ENCODE measurements at regions not wholly inside any gene's neighbourhood (a gene's known extent, or its start where the extent isn't known, plus 50 kb on each side); places are given as distances from the start of the nearest gene placed in this dataset.

DNA sequence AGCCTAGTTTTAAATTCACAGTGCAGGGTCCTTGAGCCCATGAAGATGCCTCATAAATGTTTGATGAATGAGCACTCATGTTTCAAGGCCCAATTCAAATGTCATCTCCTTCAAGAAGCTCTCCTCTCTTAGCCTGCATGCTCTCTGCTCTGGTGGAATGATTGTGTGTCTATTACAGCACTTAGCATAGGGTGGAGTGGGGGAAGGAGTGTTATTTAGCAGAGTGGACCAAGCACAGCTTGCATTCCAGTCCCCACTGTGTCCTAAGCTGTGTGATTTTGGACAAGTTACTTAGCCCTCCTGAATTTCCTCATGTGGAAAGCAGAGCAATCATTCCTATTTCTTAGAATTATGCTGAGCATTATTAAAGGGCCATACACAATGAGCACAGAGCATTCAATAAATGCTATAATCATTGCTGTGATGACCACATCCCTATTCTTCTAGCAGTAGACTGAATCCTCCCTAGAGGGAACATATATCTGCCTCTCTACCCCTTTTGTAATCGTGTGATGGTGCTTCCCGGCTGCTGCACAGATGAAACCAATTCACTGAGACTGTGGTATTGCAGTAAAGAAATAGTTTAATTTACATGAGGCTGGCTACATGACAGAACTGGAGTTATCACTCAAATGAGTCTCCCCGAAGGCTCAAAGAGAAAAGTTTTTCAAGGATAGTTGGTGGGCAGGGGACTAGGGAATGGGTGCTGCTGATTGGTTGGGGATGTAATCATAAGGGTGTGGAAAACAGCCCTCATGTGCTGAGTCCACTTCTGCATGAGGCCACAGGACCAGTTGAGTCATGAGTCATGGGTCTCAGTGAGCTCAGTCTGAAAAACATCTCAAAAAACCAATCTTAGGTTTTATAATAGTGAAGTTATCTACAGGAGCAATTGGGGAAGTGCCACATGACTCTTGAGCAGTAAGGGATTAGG lies 173.4 kb upstream of the NDUFV2 start:
- Histone ChIP-seq H4K20me1 (replicated peaks; ENCODE audit: control insufficient read depth, extremely low read depth, insufficient read depth, low read length) (no peaks in the 10 kb centered on the region), H3K9me3 (replicated peaks; ENCODE audit: control insufficient read depth, insufficient read depth, low read length) (no peaks in the 10 kb centered on the region), H3K79me2 (ENCODE audit: control insufficient read depth, insufficient read depth, low read length) (no peaks in the 10 kb centered on the region), H3K4me1 (ENCODE audit: control insufficient read depth, extremely low read depth, insufficient read depth, low read length) (no peaks in the 10 kb centered on the region), H3K9ac (replicated peaks; ENCODE audit: extremely low read depth, insufficient read depth, low read length) (no peak overlapping the region), H3K4me3 (replicated peaks in 1 of 3; ENCODE audit: insufficient read depth in 1 of 3, low read depth in 1 of 3, low read length in 3 of 3) (no peak overlapping the region), H3K27ac (ENCODE audit: insufficient read depth, low read depth, low read length) (no peak overlapping the region), H2AFZ (ENCODE audit: low read depth, low read length) (no peak overlapping the region), H3K27me3 (ENCODE audit: control insufficient read depth in 2 of 2, insufficient read depth in 2 of 2, low read length in 2 of 2) (peaks cover 0 to 2% of the 10 kb centered on the region in 2 experiments), H3K9me1 (replicated peaks; ENCODE audit: control insufficient read depth, extremely low read depth, insufficient read depth, low read length) (no peaks in the 10 kb centered on the region), H3K36me3 (ENCODE audit: control insufficient read depth in 2 of 2, extremely low read depth in 1 of 2, insufficient read depth in 2 of 2, low read length in 2 of 2) (no peaks in the 10 kb centered on the region), H3K4me2 (ENCODE audit: insufficient read depth, low read length) (no peak overlapping the region)
- FAIRE-seq (no peak), DNase-seq (ENCODE audit: low read depth, low spot score) (no peak)
- dilution Hi-C loops (cut with MboI; ENCODE audit: extremely low pct_ligation_motif_present, low sequenced_read_pairs) (no loop called here), intact Hi-C loops (cut with micrococcal nuclease) (no loop called here)
- TF ChIP-seq CTCF (IDR thresholded peaks at IDR 0.05; ENCODE audit: extremely low read depth in 1 of 2, insufficient read depth in 1 of 2, low read depth in 1 of 2, low read length in 2 of 2) (no peak), JUN (IDR thresholded peaks at IDR 0.05; ENCODE audit: borderline replicate concordance, insufficient read depth, insufficient read length, low read depth) (no peak)
- TF ChIP-seq, protein P1, sequence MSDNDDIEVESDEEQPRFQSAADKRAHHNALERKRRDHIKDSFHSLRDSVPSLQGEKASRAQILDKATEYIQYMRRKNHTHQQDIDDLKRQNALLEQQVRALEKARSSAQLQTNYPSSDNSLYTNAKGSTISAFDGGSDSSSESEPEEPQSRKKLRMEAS (IDR thresholded peaks at IDR 0.05; ENCODE audit: insufficient read depth, insufficient read length), result no peak
- ChIA-PET POLR2A (no interaction called here), CTCF (no interaction called here)
- no TSS peak for BruUV-seq (replicated peaks)
